Vagina (tissue), 2 donors: ENCODE measurements at regions not wholly inside any gene's neighbourhood (a gene's known extent, or its start where the extent isn't known, plus 50 kb on each side); places are given as distances from the start of the nearest gene placed in this dataset.
"Not testable (repeated sequence)": the region's sequence is repeated elsewhere in the genome, so short reads cannot be mapped to it uniquely, and the experiment has no call there.

ENCODE experiments used
- DNase-seq, 2 donors: peaks; one replicate each; pipeline ENCODE4 v3.0.0-alpha.2; 2017; ENCODE audit errors: extremely low spot score in 2 of 2
- H3K27ac ChIP-seq: fragments of 200-600 bp; sonication (generic); one replicate; pipeline ENCODE4 v1.5.1; 2019
- H3K27me3 ChIP-seq: fragments of 200-600 bp; sonication (generic); one replicate; pipeline ENCODE4 v1.5.1; 2019
- H3K36me3 ChIP-seq, 2 donors: fragments of 200-600 bp; sonication (generic); one replicate each; pipeline ENCODE4 v1.5.1; 2017 to 2019
- H3K4me1 ChIP-seq: fragments of 200-600 bp; sonication (generic); one replicate; pipeline ENCODE4 v1.5.1; 2019
- H3K4me3 ChIP-seq, 2 donors: fragments of 200-600 bp; sonication (generic); 1 replicate in 1 of 2; 2 replicates in 1 of 2; pipeline ENCODE4 v1.5.1; 2016 to 2019
- H3K9me3 ChIP-seq: fragments of 200-600 bp; sonication (generic); one replicate; pipeline ENCODE4 v1.5.1; 2019
- CTCF ChIP-seq, 3 experiments: fragments of 450-650 bp in 2 of 3; fragments of 200-600 bp in 1 of 3; sonication (generic) in 1 of 3; IDR thresholded peaks; one replicate each; pipeline ENCODE4 v1.5.1; 2017 to 2019; ENCODE audit warnings: antibody characterized with exemption in 3 of 3, mild to moderate bottlenecking in 2 of 3, moderate library complexity in 2 of 3
- POLR2A ChIP-seq, 2 donors: fragments of 450-650 bp; IDR thresholded peaks; one replicate each; pipeline ENCODE4 v1.6.1; 2017; ENCODE audit warnings: antibody characterized with exemption in 2 of 2, mild to moderate bottlenecking in 2 of 2, moderate library complexity in 2 of 2
- POLR2AphosphoS5 ChIP-seq, 2 donors: sonication (generic); formaldehyde crosslinking; IDR thresholded peaks; one replicate each; pipeline ENCODE4 v1.9.0; 2017; ENCODE audit warnings: antibody characterized with exemption in 2 of 2, mild to moderate bottlenecking in 2 of 2, low read depth in 1 of 2; ENCODE audit not compliant: insufficient read depth in 1 of 2
- intact Hi-C: fragments of 100-400 bp; cut with DNase I; formaldehyde crosslinking; loops from one replicate; pipeline ENCODE4 v1.15.1; 2023

GRCh38 chr2:224122542-224122941 lies 83.5 kb upstream of the SERPINE2 start:
- no peaks in the 10 kb centered on the region for H3K27me3 ChIP-seq
- no peaks in the 10 kb centered on the region for H3K36me3 ChIP-seq
- no peak for TF ChIP-seq CTCF (IDR thresholded peaks at IDR 0.05)
- no peak for TF ChIP-seq POLR2A (IDR thresholded peaks at IDR 0.05)
- no peak for TF ChIP-seq POLR2AphosphoS5 (IDR thresholded peaks at IDR 0.05; ENCODE audit: insufficient read depth in 1 of 2, low read depth in 1 of 2)
- DNase-seq: no peak
- no peaks in the 10 kb centered on the region for H3K4me1 ChIP-seq
- no peaks in the 10 kb centered on the region for H3K9me3 ChIP-seq
- no peak overlapping the region for H3K4me3 ChIP-seq
- H3K27ac ChIP-seq: no peak overlapping the region
- intact Hi-C loops: no loop called here

- no peak for DNase-seq
- no peak overlapping the region for H3K27ac ChIP-seq
- no peaks in the 10 kb centered on the region for H3K27me3 ChIP-seq
- no peak for TF ChIP-seq CTCF (IDR thresholded peaks at IDR 0.05)
- TF ChIP-seq POLR2A (IDR thresholded peaks at IDR 0.05): no peak
- TF ChIP-seq POLR2AphosphoS5 (IDR thresholded peaks at IDR 0.05; ENCODE audit: insufficient read depth in 1 of 2, low read depth in 1 of 2): no peak
- no peaks in the 10 kb centered on the region for H3K36me3 ChIP-seq
- H3K4me1 ChIP-seq: no peaks in the 10 kb centered on the region
- no peaks in the 10 kb centered on the region for H3K9me3 ChIP-seq
- H3K4me3 ChIP-seq: no peak overlapping the region
- intact Hi-C loops: no loop called here
Observed at GRCh38 chr2:224121406-224122067, 82.5 kb upstream of the SERPINE2 start.

- Histone ChIP-seq H3K4me1 (no peaks in the 10 kb centered on the region), H3K27ac (no peak overlapping the region), H3K9me3 (no peaks in the 10 kb centered on the region), H3K4me3 (no peak overlapping the region), H3K27me3 (no peaks in the 10 kb centered on the region), H3K36me3 (no peaks in the 10 kb centered on the region)
- no peak for DNase-seq
- intact Hi-C loops: no loop called here
- no peak for TF ChIP-seq CTCF (IDR thresholded peaks at IDR 0.05)
- TF ChIP-seq POLR2AphosphoS5 (IDR thresholded peaks at IDR 0.05; ENCODE audit: insufficient read depth in 1 of 2, low read depth in 1 of 2): no peak
- no peak for TF ChIP-seq POLR2A (IDR thresholded peaks at IDR 0.05)
Observed at GRCh38 chr2:224120986-224121385, 81.9 kb upstream of the SERPINE2 start.

DNA sequence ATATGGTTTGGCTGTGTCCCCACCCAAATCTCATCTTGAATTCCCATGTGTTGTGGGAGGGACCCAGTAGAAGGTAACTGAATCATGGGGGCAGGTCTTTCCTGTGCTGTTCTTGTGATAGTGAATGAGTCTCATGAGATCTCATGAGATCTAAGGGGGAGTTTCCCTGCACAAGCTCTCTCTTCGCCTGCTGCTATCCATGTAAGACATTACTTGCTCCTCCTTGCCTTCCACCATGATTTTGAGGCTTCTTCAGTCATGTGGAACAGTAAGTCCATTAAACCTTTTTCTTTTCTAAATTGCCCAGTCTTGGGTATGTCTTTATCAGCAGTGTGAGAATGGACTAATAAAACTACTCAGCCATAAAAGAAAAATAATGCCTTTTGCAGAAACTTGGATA lies 80.8 kb upstream of the SERPINE2 start:
- intact Hi-C loops, H3K4me3 ChIP-seq, H3K9me3 ChIP-seq, H3K27ac ChIP-seq, H3K4me1 ChIP-seq, DNase-seq, H3K27me3 ChIP-seq, H3K36me3 ChIP-seq: not testable (repeated sequence)

GRCh38 chr2:224114428-224114827 lies 75.3 kb upstream of the SERPINE2 start:
- H3K27me3 ChIP-seq: no peaks in the 10 kb centered on the region
- no peak for TF ChIP-seq POLR2A (IDR thresholded peaks at IDR 0.05)
- no peak for TF ChIP-seq POLR2AphosphoS5 (IDR thresholded peaks at IDR 0.05; ENCODE audit: insufficient read depth in 1 of 2, low read depth in 1 of 2)
- intact Hi-C loops: no loop called here

GRCh38 chr2:224113930-224114329 lies 74.8 kb upstream of the SERPINE2 start:
- H3K4me1 ChIP-seq, intact Hi-C loops, H3K27ac ChIP-seq, H3K9me3 ChIP-seq, H3K4me3 ChIP-seq, DNase-seq, H3K27me3 ChIP-seq, H3K36me3 ChIP-seq: not testable (repeated sequence)

More at GRCh38 chr2:224114428-224114827, 75.3 kb upstream of the SERPINE2 start:
- no peaks in the 10 kb centered on the region for H3K9me3 ChIP-seq
- no peak overlapping the region for H3K27ac ChIP-seq
- no peaks in the 10 kb centered on the region for H3K36me3 ChIP-seq
- no peak overlapping the region for H3K4me3 ChIP-seq
- no peaks in the 10 kb centered on the region for H3K4me1 ChIP-seq
- DNase-seq: no peak
